Breast epithelium (tissue), 4 donors: ENCODE measurements at regions not wholly inside any gene's neighbourhood (a gene's known extent, or its start where the extent isn't known, plus 50 kb on each side); places are given as distances from the start of the nearest gene placed in this dataset.

Experiments used
- DNase-seq, 2 donors: peaks; one replicate each; pipeline ENCODE4 v3.0.0-alpha.2; 2019; ENCODE audit warnings: low spot score in 2 of 2
- H3K27ac ChIP-seq, 2 donors: fragments of 200-600 bp; sonication (generic) in 1 of 2; one replicate each; pipeline ENCODE4 v1.5.1; 2016 to 2019; ENCODE audit warnings: mild to moderate bottlenecking in 1 of 2
- H3K27me3 ChIP-seq, 2 donors: fragments of 200-600 bp; sonication (generic) in 1 of 2; one replicate each; pipeline versions ENCODE4 v1.5.1 to v1.6.0; 2017 to 2019; ENCODE audit warnings: control low read depth in 1 of 2, mild to moderate bottlenecking in 1 of 2
- H3K36me3 ChIP-seq: fragments of 200-600 bp; one replicate; pipeline ENCODE4 v1.5.1; 2019
- H3K4me1 ChIP-seq, 2 donors: fragments of 200-600 bp; sonication (generic); one replicate each; pipeline ENCODE4 v1.5.1; 2016 to 2019; ENCODE audit warnings: control low read depth in 1 of 2
- H3K4me3 ChIP-seq, 3 donors: fragments of 200-600 bp; sonication (generic); 1 replicate in 2 of 3; 2 replicates in 1 of 3; pipeline ENCODE4 v1.5.1; 2016 to 2019; ENCODE audit warnings: mild to moderate bottlenecking in 3 of 3, moderate library complexity in 2 of 3
- H3K9me3 ChIP-seq, 2 donors: fragments of 200-600 bp; sonication (generic) in 1 of 2; one replicate each; pipeline ENCODE4 v1.5.1; 2016 to 2019; ENCODE audit warnings: control low read depth in 1 of 2
- CTCF ChIP-seq, 3 donors: fragments of 450-650 bp; IDR thresholded peaks; one replicate each; pipeline ENCODE4 v1.5.1; 2016 to 2017; ENCODE audit warnings: antibody characterized with exemption in 3 of 3, mild to moderate bottlenecking in 3 of 3, moderate library complexity in 3 of 3
- POLR2A ChIP-seq: fragments of 450-650 bp; IDR thresholded peaks from one replicate; pipeline ENCODE4 v1.6.1; 2016; ENCODE audit warnings: antibody characterized with exemption, mild to moderate bottlenecking, moderate library complexity
- POLR2AphosphoS5 ChIP-seq, 3 donors: sonication (generic); formaldehyde crosslinking; IDR thresholded peaks; one replicate each; pipeline ENCODE4 v1.6.1; 2017; ENCODE audit warnings: antibody characterized with exemption in 3 of 3
- intact Hi-C: fragments of 100-400 bp; cut with DNase I; formaldehyde crosslinking; loops from one replicate; pipeline ENCODE4 v1.15.1; 2023; ENCODE audit warnings: low total_unique reads

- no peak for DNase-seq
- H3K9me3 ChIP-seq, result no peaks in the 10 kb centered on the region
- TF ChIP-seq CTCF (IDR thresholded peaks at IDR 0.05), result no peak
- no peak for TF ChIP-seq POLR2A
- no peak for TF ChIP-seq POLR2AphosphoS5 (IDR thresholded peaks at IDR 0.05)
- intact Hi-C loops, result no loop called here
- H3K36me3 ChIP-seq, result no peaks in the 10 kb centered on the region
- H3K27me3 ChIP-seq, result no peaks in the 10 kb centered on the region
- H3K27ac ChIP-seq, result no peak overlapping the region
- no peaks in the 10 kb centered on the region for H3K4me1 ChIP-seq
- no peak overlapping the region for H3K4me3 ChIP-seq
Measured at GRCh38 chr2:16438613-16439321, 226.9 kb downstream of the CYRIA start.

GRCh38 chr2:16437189-16437588 lies 228.4 kb downstream of the CYRIA start:
- no peak for DNase-seq
- Histone ChIP-seq H3K9me3 (no peaks in the 10 kb centered on the region), H3K27me3 (no peaks in the 10 kb centered on the region), H3K4me1 (no peaks in the 10 kb centered on the region), H3K4me3 (no peak overlapping the region), H3K36me3 (no peaks in the 10 kb centered on the region), H3K27ac (no peak overlapping the region)
- intact Hi-C loops, result no loop called here
- TF ChIP-seq POLR2AphosphoS5 (IDR thresholded peaks at IDR 0.05) (no peak), POLR2A (no peak), CTCF (IDR thresholded peaks at IDR 0.05) (no peak)

GRCh38 chr2:16434393-16434792 lies 231.2 kb downstream of the CYRIA start:
- TF ChIP-seq CTCF (IDR thresholded peaks at IDR 0.05) (no peak), POLR2AphosphoS5 (IDR thresholded peaks at IDR 0.05) (no peak), POLR2A (no peak)
- no peak overlapping the region for H3K4me3 ChIP-seq

GRCh38 chr2:16430846-16431245 lies 234.8 kb downstream of the CYRIA start:
- TF ChIP-seq POLR2AphosphoS5 (IDR thresholded peaks at IDR 0.05), result no peak
- TF ChIP-seq POLR2A, result no peak
- TF ChIP-seq CTCF (IDR thresholded peaks at IDR 0.05), result no peak
- Histone ChIP-seq H3K27me3 (no peaks in the 10 kb centered on the region), H3K4me1 (no peaks in the 10 kb centered on the region), H3K36me3 (no peaks in the 10 kb centered on the region), H3K27ac (no peak overlapping the region), H3K9me3 (no peaks in the 10 kb centered on the region), H3K4me3 (no peak overlapping the region)
- DNase-seq, result no peak
- intact Hi-C loops, result no loop called here

More at GRCh38 chr2:16434393-16434792, 231.2 kb downstream of the CYRIA start:
- intact Hi-C loops, result no loop called here
- no peak overlapping the region for H3K27ac ChIP-seq
- no peaks in the 10 kb centered on the region for H3K4me1 ChIP-seq
- no peaks in the 10 kb centered on the region for H3K27me3 ChIP-seq
- H3K36me3 ChIP-seq, result no peaks in the 10 kb centered on the region
- H3K9me3 ChIP-seq, result no peaks in the 10 kb centered on the region
- no peak for DNase-seq

GRCh38 chr2:16429431-16430145 lies 236.0 kb downstream of the CYRIA start:
- no peaks in the 10 kb centered on the region for H3K9me3 ChIP-seq

More at GRCh38 chr2:16429431-16430145, 236.0 kb downstream of the CYRIA start:
- no peaks in the 10 kb centered on the region for H3K36me3 ChIP-seq
- DNase-seq, result no peak
- H3K4me1 ChIP-seq, result no peaks in the 10 kb centered on the region
- TF ChIP-seq CTCF (IDR thresholded peaks at IDR 0.05) (no peak), POLR2A (no peak), POLR2AphosphoS5 (IDR thresholded peaks at IDR 0.05) (no peak)
- intact Hi-C loops, result no loop called here
- H3K27ac ChIP-seq, result no peak overlapping the region
- H3K4me3 ChIP-seq, result no peak overlapping the region
- H3K27me3 ChIP-seq, result no peaks in the 10 kb centered on the region
